Muscle of arm (tissue), 1 donor: ENCODE measurements at regions not wholly inside any gene's neighbourhood (a gene's known extent, or its start where the extent isn't known, plus 50 kb on each side); places are given as distances from the start of the nearest gene placed in this dataset.
"Not testable (repeated sequence)": the region's sequence is repeated elsewhere in the genome, so short reads cannot be mapped to it uniquely, and the experiment has no call there.

Source experiments
- DNase-seq: peaks from one replicate; pipeline ENCODE4 v3.0.0-alpha.2; 2013

GRCh38 chr2:205865056-205865455, 182.8 kb downstream of the NRP2 start:
- no peak for DNase-seq

GRCh38 chr2:205864491-205864890, 182.2 kb downstream of the NRP2 start:
- no peak for DNase-seq

GRCh38 chr2:205862761-205863160, 180.5 kb downstream of the NRP2 start:
- DNase-seq, result not testable (repeated sequence)

GRCh38 chr2:205860885-205861284, 178.6 kb downstream of the NRP2 start:
- peak; percentile 35 for DNase-seq

GRCh38 chr2:205860181-205860580, 177.9 kb downstream of the NRP2 start:
- no peak for DNase-seq

GRCh38 chr2:205858881-205859441, 176.7 kb downstream of the NRP2 start:
- peak; percentile 65 for DNase-seq

- DNase-seq, result peak; percentile 43
Measured at GRCh38 chr2:205858275-205858674, 176.0 kb downstream of the NRP2 start.

- no peak for DNase-seq
Measured at GRCh38 chr2:205857520-205858237, 175.4 kb downstream of the NRP2 start.

GRCh38 chr2:205852457-205852856, 170.2 kb downstream of the NRP2 start:
- no peak for DNase-seq

- no peak for DNase-seq
Measured at GRCh38 chr2:205850611-205851010, 168.3 kb downstream of the NRP2 start.

GRCh38 chr2:205850132-205850531, 167.8 kb downstream of the NRP2 start:
- DNase-seq, result no peak

GRCh38 chr2:205849136-205849535, 166.8 kb downstream of the NRP2 start:
- no peak for DNase-seq

GRCh38 chr2:205848601-205849000, 166.3 kb downstream of the NRP2 start:
- DNase-seq, result no peak
